ENCODE measurements at regions not wholly inside any gene's neighbourhood (a gene's known extent, or its start where the extent isn't known, plus 50 kb on each side); places are given as distances from the start of the nearest gene placed in this dataset.

DNA sequence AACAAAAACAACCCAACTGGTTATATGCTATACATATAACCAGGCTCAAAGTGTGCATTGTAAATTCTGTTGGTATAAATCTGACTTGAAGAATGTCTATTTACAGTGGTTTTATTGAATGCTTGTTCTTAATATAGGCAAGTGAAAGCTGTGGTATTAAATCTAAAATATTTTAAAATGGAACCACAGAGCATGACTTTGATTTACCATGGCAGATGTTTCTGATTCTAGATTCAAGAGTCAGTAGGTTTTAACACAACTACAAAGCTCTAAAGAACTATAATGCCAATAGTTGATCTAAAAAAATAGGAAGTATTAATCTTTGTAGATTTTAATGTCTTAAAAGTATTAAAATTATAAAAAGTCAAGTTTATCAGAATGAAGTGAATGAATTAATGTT, 141.9 kb upstream of the PLSCR5 start:
- TF ChIP-seq, protein P1, sequence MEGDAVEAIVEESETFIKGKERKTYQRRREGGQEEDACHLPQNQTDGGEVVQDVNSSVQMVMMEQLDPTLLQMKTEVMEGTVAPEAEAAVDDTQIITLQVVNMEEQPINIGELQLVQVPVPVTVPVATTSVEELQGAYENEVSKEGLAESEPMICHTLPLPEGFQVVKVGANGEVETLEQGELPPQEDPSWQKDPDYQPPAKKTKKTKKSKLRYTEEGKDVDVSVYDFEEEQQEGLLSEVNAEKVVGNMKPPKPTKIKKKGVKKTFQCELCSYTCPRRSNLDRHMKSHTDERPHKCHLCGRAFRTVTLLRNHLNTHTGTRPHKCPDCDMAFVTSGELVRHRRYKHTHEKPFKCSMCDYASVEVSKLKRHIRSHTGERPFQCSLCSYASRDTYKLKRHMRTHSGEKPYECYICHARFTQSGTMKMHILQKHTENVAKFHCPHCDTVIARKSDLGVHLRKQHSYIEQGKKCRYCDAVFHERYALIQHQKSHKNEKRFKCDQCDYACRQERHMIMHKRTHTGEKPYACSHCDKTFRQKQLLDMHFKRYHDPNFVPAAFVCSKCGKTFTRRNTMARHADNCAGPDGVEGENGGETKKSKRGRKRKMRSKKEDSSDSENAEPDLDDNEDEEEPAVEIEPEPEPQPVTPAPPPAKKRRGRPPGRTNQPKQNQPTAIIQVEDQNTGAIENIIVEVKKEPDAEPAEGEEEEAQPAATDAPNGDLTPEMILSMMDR (conservative IDR thresholded peaks at IDR 0.05; ENCODE audit: low read depth in 2 of 2) = no peak
- no peak for TF ChIP-seq EZH2phosphoT487 (IDR thresholded peaks at IDR 0.05; ENCODE audit: unreplicated experiment)
- TF ChIP-seq POLR2AphosphoS5 (IDR thresholded peaks at IDR 0.05; ENCODE audit: low read depth) = no peak
- TF ChIP-seq JUNB (IDR thresholded peaks at IDR 0.05; ENCODE audit: unreplicated experiment) = no peak
- no peak for TF ChIP-seq EZH2 (IDR thresholded peaks at IDR 0.05; ENCODE audit: low read depth, unreplicated experiment)
- TF ChIP-seq CREB1 (CRISPR knock-in tag; IDR thresholded peaks at IDR 0.05; ENCODE audit: low read depth) = no peak
- TF ChIP-seq, protein P2, sequence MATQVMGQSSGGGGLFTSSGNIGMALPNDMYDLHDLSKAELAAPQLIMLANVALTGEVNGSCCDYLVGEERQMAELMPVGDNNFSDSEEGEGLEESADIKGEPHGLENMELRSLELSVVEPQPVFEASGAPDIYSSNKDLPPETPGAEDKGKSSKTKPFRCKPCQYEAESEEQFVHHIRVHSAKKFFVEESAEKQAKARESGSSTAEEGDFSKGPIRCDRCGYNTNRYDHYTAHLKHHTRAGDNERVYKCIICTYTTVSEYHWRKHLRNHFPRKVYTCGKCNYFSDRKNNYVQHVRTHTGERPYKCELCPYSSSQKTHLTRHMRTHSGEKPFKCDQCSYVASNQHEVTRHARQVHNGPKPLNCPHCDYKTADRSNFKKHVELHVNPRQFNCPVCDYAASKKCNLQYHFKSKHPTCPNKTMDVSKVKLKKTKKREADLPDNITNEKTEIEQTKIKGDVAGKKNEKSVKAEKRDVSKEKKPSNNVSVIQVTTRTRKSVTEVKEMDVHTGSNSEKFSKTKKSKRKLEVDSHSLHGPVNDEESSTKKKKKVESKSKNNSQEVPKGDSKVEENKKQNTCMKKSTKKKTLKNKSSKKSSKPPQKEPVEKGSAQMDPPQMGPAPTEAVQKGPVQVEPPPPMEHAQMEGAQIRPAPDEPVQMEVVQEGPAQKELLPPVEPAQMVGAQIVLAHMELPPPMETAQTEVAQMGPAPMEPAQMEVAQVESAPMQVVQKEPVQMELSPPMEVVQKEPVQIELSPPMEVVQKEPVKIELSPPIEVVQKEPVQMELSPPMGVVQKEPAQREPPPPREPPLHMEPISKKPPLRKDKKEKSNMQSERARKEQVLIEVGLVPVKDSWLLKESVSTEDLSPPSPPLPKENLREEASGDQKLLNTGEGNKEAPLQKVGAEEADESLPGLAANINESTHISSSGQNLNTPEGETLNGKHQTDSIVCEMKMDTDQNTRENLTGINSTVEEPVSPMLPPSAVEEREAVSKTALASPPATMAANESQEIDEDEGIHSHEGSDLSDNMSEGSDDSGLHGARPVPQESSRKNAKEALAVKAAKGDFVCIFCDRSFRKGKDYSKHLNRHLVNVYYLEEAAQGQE (IDR thresholded peaks at IDR 0.05; ENCODE audit: unreplicated experiment) = no peak
- TF ChIP-seq, protein P3, sequence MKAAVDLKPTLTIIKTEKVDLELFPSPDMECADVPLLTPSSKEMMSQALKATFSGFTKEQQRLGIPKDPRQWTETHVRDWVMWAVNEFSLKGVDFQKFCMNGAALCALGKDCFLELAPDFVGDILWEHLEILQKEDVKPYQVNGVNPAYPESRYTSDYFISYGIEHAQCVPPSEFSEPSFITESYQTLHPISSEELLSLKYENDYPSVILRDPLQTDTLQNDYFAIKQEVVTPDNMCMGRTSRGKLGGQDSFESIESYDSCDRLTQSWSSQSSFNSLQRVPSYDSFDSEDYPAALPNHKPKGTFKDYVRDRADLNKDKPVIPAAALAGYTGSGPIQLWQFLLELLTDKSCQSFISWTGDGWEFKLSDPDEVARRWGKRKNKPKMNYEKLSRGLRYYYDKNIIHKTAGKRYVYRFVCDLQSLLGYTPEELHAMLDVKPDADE (IDR thresholded peaks at IDR 0.05) = no peak
- TF ChIP-seq ZNF331 (CRISPR knock-in tag; IDR thresholded peaks at IDR 0.05; ENCODE audit: low read depth) = no peak
- TF ChIP-seq STAT1 (IDR thresholded peaks at IDR 0.05; ENCODE audit: unreplicated experiment) = no peak
- TF ChIP-seq, protein P4, sequence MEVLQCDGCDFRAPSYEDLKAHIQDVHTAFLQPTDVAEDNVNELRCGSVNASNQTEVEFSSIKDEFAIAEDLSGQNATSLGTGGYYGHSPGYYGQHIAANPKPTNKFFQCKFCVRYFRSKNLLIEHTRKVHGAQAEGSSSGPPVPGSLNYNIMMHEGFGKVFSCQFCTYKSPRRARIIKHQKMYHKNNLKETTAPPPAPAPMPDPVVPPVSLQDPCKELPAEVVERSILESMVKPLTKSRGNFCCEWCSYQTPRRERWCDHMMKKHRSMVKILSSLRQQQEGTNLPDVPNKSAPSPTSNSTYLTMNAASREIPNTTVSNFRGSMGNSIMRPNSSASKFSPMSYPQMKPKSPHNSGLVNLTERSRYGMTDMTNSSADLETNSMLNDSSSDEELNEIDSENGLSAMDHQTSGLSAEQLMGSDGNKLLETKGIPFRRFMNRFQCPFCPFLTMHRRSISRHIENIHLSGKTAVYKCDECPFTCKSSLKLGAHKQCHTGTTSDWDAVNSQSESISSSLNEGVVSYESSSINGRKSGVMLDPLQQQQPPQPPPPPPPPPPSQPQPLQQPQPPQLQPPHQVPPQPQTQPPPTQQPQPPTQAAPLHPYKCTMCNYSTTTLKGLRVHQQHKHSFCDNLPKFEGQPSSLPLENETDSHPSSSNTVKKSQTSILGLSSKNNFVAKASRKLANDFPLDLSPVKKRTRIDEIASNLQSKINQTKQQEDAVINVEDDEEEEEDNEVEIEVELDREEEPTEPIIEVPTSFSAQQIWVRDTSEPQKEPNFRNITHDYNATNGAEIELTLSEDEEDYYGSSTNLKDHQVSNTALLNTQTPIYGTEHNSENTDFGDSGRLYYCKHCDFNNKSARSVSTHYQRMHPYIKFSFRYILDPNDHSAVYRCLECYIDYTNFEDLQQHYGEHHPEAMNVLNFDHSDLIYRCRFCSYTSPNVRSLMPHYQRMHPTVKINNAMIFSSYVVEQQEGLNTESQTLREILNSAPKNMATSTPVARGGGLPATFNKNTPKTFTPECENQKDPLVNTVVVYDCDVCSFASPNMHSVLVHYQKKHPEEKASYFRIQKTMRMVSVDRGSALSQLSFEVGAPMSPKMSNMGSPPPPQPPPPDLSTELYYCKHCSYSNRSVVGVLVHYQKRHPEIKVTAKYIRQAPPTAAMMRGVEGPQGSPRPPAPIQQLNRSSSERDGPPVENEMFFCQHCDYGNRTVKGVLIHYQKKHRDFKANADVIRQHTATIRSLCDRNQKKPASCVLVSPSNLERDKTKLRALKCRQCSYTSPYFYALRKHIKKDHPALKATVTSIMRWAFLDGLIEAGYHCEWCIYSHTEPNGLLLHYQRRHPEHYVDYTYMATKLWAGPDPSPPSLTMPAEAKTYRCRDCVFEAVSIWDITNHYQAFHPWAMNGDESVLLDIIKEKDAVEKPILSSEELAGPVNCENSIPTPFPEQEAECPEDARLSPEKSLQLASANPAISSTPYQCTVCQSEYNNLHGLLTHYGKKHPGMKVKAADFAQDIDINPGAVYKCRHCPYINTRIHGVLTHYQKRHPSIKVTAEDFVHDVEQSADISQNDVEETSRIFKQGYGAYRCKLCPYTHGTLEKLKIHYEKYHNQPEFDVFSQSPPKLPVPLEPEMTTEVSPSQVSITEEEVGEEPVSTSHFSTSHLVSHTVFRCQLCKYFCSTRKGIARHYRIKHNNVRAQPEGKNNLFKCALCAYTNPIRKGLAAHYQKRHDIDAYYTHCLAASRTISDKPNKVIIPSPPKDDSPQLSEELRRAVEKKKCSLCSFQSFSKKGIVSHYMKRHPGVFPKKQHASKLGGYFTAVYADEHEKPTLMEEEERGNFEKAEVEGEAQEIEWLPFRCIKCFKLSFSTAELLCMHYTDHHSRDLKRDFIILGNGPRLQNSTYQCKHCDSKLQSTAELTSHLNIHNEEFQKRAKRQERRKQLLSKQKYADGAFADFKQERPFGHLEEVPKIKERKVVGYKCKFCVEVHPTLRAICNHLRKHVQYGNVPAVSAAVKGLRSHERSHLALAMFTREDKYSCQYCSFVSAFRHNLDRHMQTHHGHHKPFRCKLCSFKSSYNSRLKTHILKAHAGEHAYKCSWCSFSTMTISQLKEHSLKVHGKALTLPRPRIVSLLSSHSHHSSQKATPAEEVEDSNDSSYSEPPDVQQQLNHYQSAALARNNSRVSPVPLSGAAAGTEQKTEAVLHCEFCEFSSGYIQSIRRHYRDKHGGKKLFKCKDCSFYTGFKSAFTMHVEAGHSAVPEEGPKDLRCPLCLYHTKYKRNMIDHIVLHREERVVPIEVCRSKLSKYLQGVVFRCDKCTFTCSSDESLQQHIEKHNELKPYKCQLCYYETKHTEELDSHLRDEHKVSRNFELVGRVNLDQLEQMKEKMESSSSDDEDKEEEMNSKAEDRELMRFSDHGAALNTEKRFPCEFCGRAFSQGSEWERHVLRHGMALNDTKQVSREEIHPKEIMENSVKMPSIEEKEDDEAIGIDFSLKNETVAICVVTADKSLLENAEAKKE (CRISPR knock-in tag; IDR thresholded peaks at IDR 0.05) = no peak
- no peak for TF ChIP-seq NANOG (IDR thresholded peaks at IDR 0.05; ENCODE audit: borderline replicate concordance)
